Fibroblast of lung (primary cell): ENCODE measurements at regions not wholly inside any gene's neighbourhood (a gene's known extent, or its start where the extent isn't known, plus 50 kb on each side); places are given as distances from the start of the nearest gene placed in this dataset.
A peak's percentile ranks its signal among the peaks of the same experiment; 100 is the strongest.

Source experiments
- DNase-seq, 2 donors: peaks; one replicate each; pipeline versions ENCODE4 v3.0.0 to v3.0.0-alpha.2; 2010; ENCODE audit warnings: low read depth in 2 of 2
- H2AFZ ChIP-seq: 2 replicates; pipeline ENCODE4 v1.5.1; 2012; ENCODE audit warnings: low read length, control low read depth, inconsistent platforms
- H3K27ac ChIP-seq: 2 replicates; pipeline ENCODE4 v1.5.1; 2011; ENCODE audit warnings: low read length, control low read depth; ENCODE audit not compliant: insufficient read depth
- H3K27me3 ChIP-seq: 2 replicates; pipeline ENCODE4 v1.5.1; 2011; ENCODE audit warnings: mild to moderate bottlenecking, low read length; ENCODE audit not compliant: control insufficient read depth, insufficient read depth
- H3K36me3 ChIP-seq: 2 replicates; pipeline ENCODE4 v1.5.1; 2011; ENCODE audit warnings: low read length; ENCODE audit not compliant: control insufficient read depth, insufficient read depth
- H3K4me1 ChIP-seq: 2 replicates; pipeline ENCODE4 v1.5.1; 2011; ENCODE audit warnings: low read length; ENCODE audit not compliant: control insufficient read depth, insufficient read depth; ENCODE audit errors: extremely low read depth
- H3K4me2 ChIP-seq: 2 replicates; pipeline ENCODE4 v1.5.1; 2011; ENCODE audit warnings: low read length, control low read depth; ENCODE audit not compliant: insufficient read depth; ENCODE audit errors: extremely low read depth
- H3K4me3 ChIP-seq, 4 experiments: fragments of 200-600 bp in 1 of 4; sonication (generic) in 1 of 4; replicated peaks in 1 of 4; 2 replicates each; pipeline ENCODE4 v1.5.1; 2011 to 2016; ENCODE audit warnings: low read length in 4 of 4, low read depth in 3 of 4, mild to moderate bottlenecking in 3 of 4, control low read depth in 2 of 4, inconsistent platforms in 1 of 4, mixed read lengths in 1 of 4; ENCODE audit not compliant: insufficient read depth in 1 of 4; ENCODE audit errors: control extremely low read depth in 1 of 4
- H3K79me2 ChIP-seq: 2 replicates; pipeline ENCODE4 v1.5.1; 2012; ENCODE audit warnings: mild to moderate bottlenecking, low read length, inconsistent platforms; ENCODE audit not compliant: control insufficient read depth, insufficient read depth
- H3K9ac ChIP-seq: 2 replicates; pipeline ENCODE4 v1.5.1; 2011; ENCODE audit warnings: mild to moderate bottlenecking, low read length, control low read depth; ENCODE audit not compliant: insufficient read depth
- H3K9me3 ChIP-seq: 2 replicates; pipeline ENCODE4 v1.5.1; 2012; ENCODE audit warnings: low read depth, low read length; ENCODE audit not compliant: control insufficient read depth, insufficient read depth
- H4K20me1 ChIP-seq: 2 replicates; pipeline ENCODE4 v1.5.1; 2011; ENCODE audit warnings: low read length; ENCODE audit not compliant: control insufficient read depth, insufficient read depth; ENCODE audit errors: extremely low read depth
- CTCF ChIP-seq, 2 donors: IDR thresholded peaks in 1 of 2; conservative IDR thresholded peaks in 1 of 2; 1 replicate in 1 of 2; 2 replicates in 1 of 2; pipeline ENCODE4 v1.5.1; 2011 to 2012; ENCODE audit warnings: low read length in 2 of 2, control low read depth in 1 of 2, inconsistent platforms in 1 of 2, low read depth in 1 of 2, mild to moderate bottlenecking in 1 of 2
- EZH2 ChIP-seq: IDR thresholded peaks from 2 replicates; pipeline ENCODE4 v1.5.1; 2012; ENCODE audit warnings: low read length, control low read depth, mild to moderate bottlenecking; ENCODE audit errors: missing control alignments

DNA sequence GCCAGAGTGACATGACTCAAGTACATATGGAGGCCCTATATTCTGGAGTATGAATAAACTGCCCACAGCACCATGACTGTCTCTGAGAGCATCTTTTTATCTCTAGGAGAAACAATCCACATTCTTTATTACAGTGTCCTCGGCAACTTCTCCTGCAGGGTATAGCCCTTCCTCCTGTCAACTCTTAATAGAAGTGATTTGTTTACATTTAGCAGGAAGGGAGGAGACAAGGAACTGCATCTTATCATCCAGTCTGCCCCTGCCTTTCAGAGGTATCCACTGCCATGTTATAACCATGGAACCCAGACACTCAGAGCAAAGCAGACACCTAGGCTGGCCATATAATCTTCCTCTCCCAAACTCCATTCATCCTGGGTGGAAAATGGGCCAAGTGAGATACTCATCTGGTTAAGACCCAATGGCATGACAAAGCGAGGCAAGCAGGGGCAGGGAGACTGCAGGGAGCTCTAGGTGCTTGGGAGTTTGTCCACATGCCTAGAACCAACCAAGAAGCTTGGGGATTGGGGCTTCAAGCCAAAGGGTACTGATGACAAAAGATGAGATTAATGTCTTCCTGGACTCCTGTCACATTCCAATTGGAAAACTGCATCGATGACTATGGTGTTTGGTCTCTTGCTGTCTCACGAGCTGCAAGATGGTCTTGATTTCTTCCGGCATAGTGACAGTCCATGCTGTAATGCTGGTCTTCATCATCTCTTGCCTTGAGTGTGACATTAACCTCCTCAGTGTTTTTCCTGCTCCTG lies 620.5 kb upstream of the KLF4 start:
- Histone ChIP-seq H3K36me3 (no peaks in the 10 kb centered on the region), H4K20me1 (no peaks in the 10 kb centered on the region), H3K27me3 (no peaks in the 10 kb centered on the region), H3K9me3 (no peaks in the 10 kb centered on the region), H3K9ac (no peak overlapping the region), H3K4me2 (no peak overlapping the region), H3K4me3 (no peak overlapping the region), H3K4me1 (no peaks in the 10 kb centered on the region), H3K27ac (no peak overlapping the region), H2AFZ (no peak overlapping the region), H3K79me2 (no peaks in the 10 kb centered on the region)
- no peak for DNase-seq
- TF ChIP-seq EZH2 = no peak
- no peak for TF ChIP-seq CTCF (conservative IDR thresholded peaks at IDR 0.05 in 1 of 2, IDR thresholded peaks at IDR 0.05 in 1 of 2; ENCODE audit: low read depth in 1 of 2, low read length in 2 of 2)

DNA sequence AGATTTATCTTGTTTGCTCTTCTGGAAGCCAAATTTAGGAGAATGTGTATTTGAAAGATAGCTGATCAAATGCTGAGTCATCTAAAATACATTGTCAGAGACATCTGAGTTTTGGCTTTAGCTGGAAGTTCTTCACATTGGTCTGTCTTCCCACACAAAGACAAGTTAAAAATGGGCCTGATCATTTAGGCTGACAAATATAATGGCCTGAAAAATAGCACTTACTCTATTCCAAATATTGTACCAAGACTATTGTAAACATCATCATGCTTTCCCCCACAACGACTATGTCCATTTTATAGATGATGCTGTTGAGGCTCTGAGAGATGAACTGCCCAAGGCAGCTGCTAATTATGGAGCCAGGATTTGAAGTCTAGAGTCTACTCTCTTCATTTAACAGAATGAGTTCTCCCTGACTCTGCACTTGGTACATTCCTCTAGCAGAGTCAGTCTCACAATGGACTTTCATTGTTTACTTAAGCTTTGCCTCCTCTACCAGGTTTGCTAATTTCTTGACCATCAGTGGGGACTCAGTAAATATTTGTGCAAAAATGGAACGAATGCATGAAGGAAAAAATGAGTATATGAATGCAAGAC lies 619.4 kb upstream of the KLF4 start:
- Histone ChIP-seq H2AFZ (no peak overlapping the region), H3K27ac (no peak overlapping the region), H3K36me3 (no peaks in the 10 kb centered on the region), H3K9me3 (no peaks in the 10 kb centered on the region), H3K4me2 (no peak overlapping the region), H3K79me2 (no peaks in the 10 kb centered on the region), H3K27me3 (no peaks in the 10 kb centered on the region), H4K20me1 (no peaks in the 10 kb centered on the region), H3K4me1 (no peaks in the 10 kb centered on the region), H3K9ac (no peak overlapping the region), H3K4me3 (no peak overlapping the region)
- peak; percentile 37 to 76 for DNase-seq
- TF ChIP-seq CTCF (conservative IDR thresholded peaks at IDR 0.05 in 1 of 2, IDR thresholded peaks at IDR 0.05 in 1 of 2; ENCODE audit: low read depth in 1 of 2, low read length in 2 of 2) (no peak), EZH2 (no peak)

GRCh38 chr9:108108280-108108851 lies 618.8 kb upstream of the KLF4 start:
- no peak for DNase-seq
- no peaks in the 10 kb centered on the region for H3K36me3 ChIP-seq
- H3K9ac ChIP-seq = no peak overlapping the region
- TF ChIP-seq CTCF (conservative IDR thresholded peaks at IDR 0.05 in 1 of 2, IDR thresholded peaks at IDR 0.05 in 1 of 2; ENCODE audit: low read depth in 1 of 2, low read length in 2 of 2) (no peak), EZH2 (no peak)
- H3K4me3 ChIP-seq = no peak overlapping the region
- no peaks in the 10 kb centered on the region for H3K79me2 ChIP-seq
- no peaks in the 10 kb centered on the region for H4K20me1 ChIP-seq
- H3K27ac ChIP-seq = no peak overlapping the region
- no peaks in the 10 kb centered on the region for H3K27me3 ChIP-seq
- H3K4me2 ChIP-seq = no peak overlapping the region
- no peaks in the 10 kb centered on the region for H3K9me3 ChIP-seq
- H3K4me1 ChIP-seq = no peaks in the 10 kb centered on the region
- H2AFZ ChIP-seq = no peak overlapping the region
